Loucy (cell line): ENCODE measurements at regions not wholly inside any gene's neighbourhood (a gene's known extent, or its start where the extent isn't known, plus 50 kb on each side); places are given as distances from the start of the nearest gene placed in this dataset.

Experiments
- CTCF ChIP-seq: fragments of 200-600 bp; sonication (generic); conservative IDR thresholded peaks from 2 replicates; pipeline ENCODE4 v1.5.1; 2014; ENCODE audit warnings: mild to moderate bottlenecking, antibody characterized with exemption, low read length
- EZH2phosphoT487 ChIP-seq: fragments of 200-600 bp; IDR thresholded peaks from 2 replicates; pipeline ENCODE4 v1.6.1; 2018; ENCODE audit warnings: antibody characterized with exemption, mild to moderate bottlenecking, moderate library complexity, borderline replicate concordance

- TF ChIP-seq CTCF (no peak), EZH2phosphoT487 (no peak)
Observed at GRCh38 chr11:115682101-115682500, 177.9 kb upstream of the CADM1 start.
